D721Med (cell line): ENCODE measurements at regions not wholly inside any gene's neighbourhood (a gene's known extent, or its start where the extent isn't known, plus 50 kb on each side); places are given as distances from the start of the nearest gene placed in this dataset.

Source experiments
- DNase-seq: peaks from one replicate; pipeline ENCODE4 v3.0.0; 2011; ENCODE audit warnings: low spot score; ENCODE audit not compliant: insufficient read length
- FAIRE-seq: peaks from 2 replicates; lab custom pipeline; 2011; peaks lifted over from hg19 to GRCh38; lab: Jason Lieb, UNC
- CTCF ChIP-seq: IDR thresholded peaks from 2 replicates; pipeline ENCODE4 v1.5.1; 2012; ENCODE audit warnings: mild to moderate bottlenecking, control low read depth; ENCODE audit not compliant: insufficient read depth; ENCODE audit errors: missing control alignments

DNA sequence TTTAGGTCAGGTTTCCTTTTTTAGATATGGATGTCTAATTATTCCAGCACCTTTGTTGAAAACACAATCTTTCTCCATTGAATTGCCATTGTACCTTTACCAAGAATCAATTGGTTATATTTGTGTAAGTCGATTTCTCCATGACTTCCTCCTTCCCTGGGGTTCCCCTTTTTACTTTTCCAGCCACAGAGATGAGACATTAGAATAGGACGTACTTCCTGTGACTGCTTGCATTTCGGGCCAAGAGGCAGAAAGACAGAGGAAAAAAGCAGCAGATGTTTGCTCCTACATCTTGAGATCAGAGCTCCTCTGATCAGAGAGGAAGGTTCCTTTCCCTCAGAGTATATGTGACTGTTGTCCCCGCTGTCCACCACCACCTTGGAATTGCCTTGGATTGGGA is 453.7 kb upstream of the RGS6 start:
- TF ChIP-seq CTCF = no peak
- FAIRE-seq (no peak), DNase-seq (no peak)

DNA sequence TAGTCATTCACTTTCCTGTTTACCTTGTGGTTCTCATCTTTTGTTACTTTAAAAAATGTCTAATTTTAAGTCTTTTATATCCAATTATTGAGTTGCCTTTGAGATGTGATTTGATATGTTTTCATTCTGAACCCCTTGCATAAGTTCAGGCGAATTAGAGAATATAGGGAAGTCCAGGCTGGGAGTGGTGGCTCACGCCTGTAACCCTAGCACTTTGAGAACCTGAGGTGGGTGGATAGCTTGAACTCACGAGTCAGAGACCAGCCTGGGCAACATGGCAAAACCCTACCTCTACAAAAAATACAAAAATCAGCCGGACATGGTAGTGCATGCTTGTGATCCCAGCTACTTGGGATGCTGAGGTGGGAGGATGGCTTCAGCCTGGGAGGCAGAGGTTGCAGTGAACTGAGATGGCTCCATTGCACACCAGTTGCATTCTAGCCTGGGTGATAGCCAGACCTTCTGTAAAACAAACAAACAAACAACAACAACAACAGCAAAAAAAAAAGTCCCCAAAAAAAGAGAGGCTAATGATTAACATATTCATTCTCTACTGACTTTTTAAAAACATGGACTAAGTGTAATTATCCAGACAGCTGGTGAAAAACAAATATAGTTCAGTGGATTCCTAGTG is 451.1 kb upstream of the RGS6 start:
- no peak for DNase-seq
- FAIRE-seq = no peak
- TF ChIP-seq CTCF = no peak

- DNase-seq = no peak
- no peak for FAIRE-seq
- TF ChIP-seq CTCF = no peak
Observed at GRCh38 chr14:71482671-71483070, 449.6 kb upstream of the RGS6 start.

- FAIRE-seq = no peak
- DNase-seq = no peak
- no peak for TF ChIP-seq CTCF
Observed at GRCh38 chr14:71483154-71483553, 449.1 kb upstream of the RGS6 start.

DNA sequence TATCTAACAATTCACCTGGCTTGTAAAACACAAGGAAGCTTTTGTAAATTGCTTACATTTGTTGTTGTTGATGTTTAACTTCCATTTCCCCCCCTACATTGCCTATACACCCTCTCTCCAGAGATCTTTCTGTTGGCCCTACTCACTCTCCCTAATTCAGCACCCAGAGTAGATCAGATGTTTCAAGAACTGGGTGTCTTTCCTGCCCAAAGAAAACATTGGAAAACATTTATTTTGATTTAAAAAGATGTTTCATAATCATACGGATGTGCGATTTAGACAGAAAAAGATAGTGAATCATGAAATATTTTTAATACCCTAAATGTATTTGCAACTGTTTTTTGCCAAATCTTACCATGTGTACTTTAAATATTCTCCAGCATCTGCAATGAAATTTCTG is 446.4 kb upstream of the RGS6 start:
- DNase-seq (no peak), FAIRE-seq (no peak)
- no peak for TF ChIP-seq CTCF

GRCh38 chr14:71486279-71486678 is 445.9 kb upstream of the RGS6 start:
- FAIRE-seq (no peak), DNase-seq (no peak)
- TF ChIP-seq CTCF = no peak

- FAIRE-seq = no peak
- DNase-seq = no peak
- TF ChIP-seq CTCF = no peak
Observed at GRCh38 chr14:71487449-71487848, 444.8 kb upstream of the RGS6 start.
